Astrocyte of the spinal cord (primary cell): ENCODE measurements at regions not wholly inside any gene's neighbourhood (a gene's known extent, or its start where the extent isn't known, plus 50 kb on each side); places are given as distances from the start of the nearest gene placed in this dataset.

ENCODE experiments used
- DNase-seq: peaks from one replicate; pipeline ENCODE4 v3.0.0; 2011; ENCODE audit warnings: low read depth, low spot score
- H3K4me3 ChIP-seq: 2 replicates; pipeline ENCODE4 v1.5.1; 2011; ENCODE audit warnings: low read depth, mild to moderate bottlenecking, low read length, moderate library complexity
- in situ Hi-C: cut with HindIII; loops from 2 replicates; pipeline ENCODE4 v1.10.0; 2017; ENCODE audit warnings: low sequenced_read_pairs
- TF ChIP-seq, protein P1 (sequence below): IDR thresholded peaks from 2 replicates; pipeline ENCODE4 v1.5.1; 2012; ENCODE audit warnings: low read depth, mild to moderate bottlenecking, low read length, inconsistent platforms

DNA sequence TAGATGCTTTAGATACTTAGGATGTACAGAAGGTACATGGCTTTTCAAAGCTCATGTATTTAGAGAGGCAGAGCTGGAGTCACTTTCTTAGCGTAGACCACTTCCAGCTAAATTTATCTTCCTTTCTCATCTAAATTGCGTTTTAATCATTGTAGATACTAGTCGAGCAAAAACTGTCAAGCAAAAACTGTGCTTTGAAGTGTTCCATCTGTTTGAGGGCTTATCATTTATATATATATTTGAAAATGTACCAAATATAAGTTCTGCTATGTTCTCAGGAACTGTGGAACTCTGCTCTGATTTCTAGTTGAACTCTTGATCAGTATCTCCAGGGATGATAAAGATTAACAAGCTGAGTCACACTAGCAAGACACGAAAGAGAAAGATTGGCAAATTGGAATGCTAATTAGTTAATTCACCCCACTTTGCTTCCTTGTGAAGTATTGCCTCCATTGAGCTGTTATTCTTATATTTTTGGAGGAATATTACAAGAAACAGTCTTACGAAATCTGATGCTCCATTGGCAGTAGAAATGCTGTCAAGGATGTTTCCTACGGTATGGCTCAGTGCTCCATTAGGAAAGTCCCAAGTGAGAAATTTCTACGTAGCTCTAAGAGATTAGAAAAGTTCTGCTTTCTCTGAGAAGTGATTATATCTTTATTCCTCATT lies 310.7 kb downstream of the AEBP2 start:
- DNase-seq: no peak
- H3K4me3 ChIP-seq: no peak overlapping the region
- in situ Hi-C loops: no loop called here
- TF ChIP-seq, protein P1, sequence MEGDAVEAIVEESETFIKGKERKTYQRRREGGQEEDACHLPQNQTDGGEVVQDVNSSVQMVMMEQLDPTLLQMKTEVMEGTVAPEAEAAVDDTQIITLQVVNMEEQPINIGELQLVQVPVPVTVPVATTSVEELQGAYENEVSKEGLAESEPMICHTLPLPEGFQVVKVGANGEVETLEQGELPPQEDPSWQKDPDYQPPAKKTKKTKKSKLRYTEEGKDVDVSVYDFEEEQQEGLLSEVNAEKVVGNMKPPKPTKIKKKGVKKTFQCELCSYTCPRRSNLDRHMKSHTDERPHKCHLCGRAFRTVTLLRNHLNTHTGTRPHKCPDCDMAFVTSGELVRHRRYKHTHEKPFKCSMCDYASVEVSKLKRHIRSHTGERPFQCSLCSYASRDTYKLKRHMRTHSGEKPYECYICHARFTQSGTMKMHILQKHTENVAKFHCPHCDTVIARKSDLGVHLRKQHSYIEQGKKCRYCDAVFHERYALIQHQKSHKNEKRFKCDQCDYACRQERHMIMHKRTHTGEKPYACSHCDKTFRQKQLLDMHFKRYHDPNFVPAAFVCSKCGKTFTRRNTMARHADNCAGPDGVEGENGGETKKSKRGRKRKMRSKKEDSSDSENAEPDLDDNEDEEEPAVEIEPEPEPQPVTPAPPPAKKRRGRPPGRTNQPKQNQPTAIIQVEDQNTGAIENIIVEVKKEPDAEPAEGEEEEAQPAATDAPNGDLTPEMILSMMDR: no peak

DNA sequence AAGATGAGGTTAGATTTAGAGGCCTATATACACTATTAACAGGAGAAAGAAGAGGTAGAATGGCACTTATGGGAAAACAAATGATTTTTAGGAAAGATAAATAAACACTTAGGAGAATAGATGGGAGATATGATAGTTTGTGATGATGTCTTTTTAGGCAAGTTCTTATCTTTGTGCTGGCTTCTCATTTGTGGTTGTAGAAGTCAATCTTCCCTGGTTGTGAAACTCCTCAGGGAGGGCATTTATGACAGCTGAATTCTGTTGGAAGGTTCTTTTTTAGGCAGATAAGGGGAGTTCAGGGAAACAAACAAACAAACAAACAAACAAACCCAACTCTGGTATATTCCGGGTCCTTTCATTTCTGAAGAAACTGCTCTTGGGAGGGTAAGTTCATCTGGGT lies 311.8 kb downstream of the AEBP2 start:
- no peak overlapping the region for H3K4me3 ChIP-seq
- TF ChIP-seq, protein P1: no peak
- no peak for DNase-seq
- in situ Hi-C loops: no loop called here

DNA sequence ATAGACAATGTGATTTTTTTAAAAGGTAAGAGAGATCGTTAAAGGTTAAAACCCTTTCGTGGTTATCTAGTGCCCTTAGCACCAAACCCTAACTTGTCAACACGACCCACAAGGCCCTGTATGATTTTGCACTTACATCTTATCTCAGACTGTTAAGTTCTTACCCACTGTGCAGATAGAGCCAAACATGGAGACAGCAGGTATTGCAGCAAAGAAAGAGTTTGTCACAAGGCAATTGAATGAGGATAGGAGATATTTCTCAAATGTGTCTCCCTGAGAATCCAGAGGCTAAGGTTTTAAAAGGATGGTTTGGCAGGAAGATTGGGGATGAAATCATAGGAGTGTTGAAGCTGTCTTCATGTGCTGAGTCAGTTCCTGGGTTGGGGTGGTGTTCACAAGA lies 313.4 kb downstream of the AEBP2 start:
- in situ Hi-C loops: no loop called here
- TF ChIP-seq, protein P1: no peak
- no peak overlapping the region for H3K4me3 ChIP-seq
- DNase-seq: no peak

DNA sequence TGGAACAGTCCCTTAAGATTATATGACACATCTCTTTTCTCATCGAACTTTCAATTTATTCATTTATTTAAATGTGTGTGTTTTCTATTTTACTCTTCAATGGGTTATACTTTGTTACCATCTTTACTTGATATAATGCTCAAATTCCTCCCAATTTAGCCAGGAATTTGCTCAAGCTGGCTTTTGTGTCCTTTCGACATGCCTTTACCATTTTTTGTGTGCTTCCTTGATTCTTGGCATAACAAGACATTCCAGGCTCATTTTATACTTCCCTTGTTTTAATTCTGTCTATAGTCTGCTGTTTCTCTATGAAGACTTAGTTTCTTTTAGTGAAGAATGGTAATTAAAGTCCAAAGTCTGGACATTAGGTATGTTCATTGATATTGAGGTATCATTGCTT lies 315.8 kb downstream of the AEBP2 start:
- TF ChIP-seq, protein P1: no peak
- in situ Hi-C loops: no loop called here
- H3K4me3 ChIP-seq: no peak overlapping the region
- DNase-seq: no peak

DNA sequence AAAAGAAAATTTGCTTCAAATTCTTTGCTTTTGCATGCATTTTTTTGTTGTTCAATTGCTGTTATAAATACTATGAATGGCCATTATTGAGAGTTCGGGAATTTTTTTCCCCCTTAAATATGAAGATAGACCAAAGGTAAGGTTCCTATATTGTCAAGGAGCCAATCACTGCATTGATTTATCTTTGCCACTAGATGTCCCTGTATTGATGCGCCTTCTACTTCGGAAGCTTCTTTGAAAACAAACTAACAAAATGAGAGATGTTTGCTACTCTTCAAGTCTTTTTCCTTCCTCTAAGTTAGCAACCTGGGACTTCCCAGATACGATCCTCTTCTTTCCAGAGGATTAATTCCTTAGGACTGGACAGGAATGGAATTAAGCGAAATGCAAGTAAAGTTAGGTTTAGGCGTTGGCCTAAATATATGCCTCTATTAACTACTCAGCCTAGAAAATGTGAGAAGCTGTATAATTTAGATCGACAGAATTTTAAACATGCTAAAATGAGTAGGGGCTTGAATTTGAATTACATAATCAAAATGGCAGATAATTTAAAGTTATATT lies 318.1 kb downstream of the AEBP2 start:
- peak; percentile 71 for DNase-seq
- TF ChIP-seq, protein P1: peak; percentile 66
- in situ Hi-C loops: no loop called here
- no peak overlapping the region for H3K4me3 ChIP-seq

DNA sequence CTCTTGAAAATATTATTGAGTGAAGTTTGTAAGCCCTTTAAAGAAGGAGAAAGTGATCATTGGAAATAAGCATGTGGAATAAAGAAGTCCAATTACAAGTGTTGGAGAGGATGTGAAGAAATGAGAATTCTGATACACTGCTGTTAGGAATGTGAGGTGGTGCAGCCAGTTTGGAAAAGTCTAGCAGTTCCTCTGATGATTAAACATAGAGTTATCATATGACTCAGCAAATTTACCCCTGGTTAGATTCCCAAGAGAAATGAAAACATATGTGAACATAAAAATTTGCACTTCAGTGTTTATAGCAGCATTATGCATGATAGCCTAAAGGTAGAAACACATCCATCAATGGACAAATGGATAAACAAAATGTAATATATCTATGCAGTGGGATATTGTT lies 319.9 kb downstream of the AEBP2 start:
- TF ChIP-seq, protein P1: no peak
- peak; percentile 77 for DNase-seq
- H3K4me3 ChIP-seq: no peak overlapping the region
- in situ Hi-C loops: no loop called here
